ENCODE measurements at regions not wholly inside any gene's neighbourhood (a gene's known extent, or its start where the extent isn't known, plus 50 kb on each side); places are given as distances from the start of the nearest gene placed in this dataset.
"Not testable (repeated sequence)": the region's sequence is repeated elsewhere in the genome, so short reads cannot be mapped to it uniquely, and the experiment has no call there.

DNA sequence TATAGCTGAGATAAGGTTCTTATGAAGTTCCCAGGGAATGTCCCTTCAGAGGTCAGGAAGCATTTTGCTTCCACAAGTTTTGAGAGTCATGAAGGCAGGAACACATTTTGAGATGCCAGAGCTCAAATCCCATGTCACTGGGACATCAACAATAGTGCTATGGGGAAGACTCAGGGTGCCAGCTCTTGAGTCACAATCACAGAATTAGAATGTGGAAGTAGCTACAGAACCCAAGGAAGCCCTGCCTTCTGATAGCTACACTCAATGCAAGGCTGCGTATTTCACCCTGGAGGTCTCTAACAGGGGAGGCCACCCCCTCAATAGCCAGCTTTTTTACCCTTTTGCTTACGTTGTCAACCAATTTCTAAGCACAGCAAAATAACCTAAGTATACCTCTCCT lies 141.3 kb downstream of the FAM72B start:
- TF ChIP-seq POLR2A (IDR thresholded peaks at IDR 0.05): not testable (repeated sequence)
- TF ChIP-seq, protein P1, sequence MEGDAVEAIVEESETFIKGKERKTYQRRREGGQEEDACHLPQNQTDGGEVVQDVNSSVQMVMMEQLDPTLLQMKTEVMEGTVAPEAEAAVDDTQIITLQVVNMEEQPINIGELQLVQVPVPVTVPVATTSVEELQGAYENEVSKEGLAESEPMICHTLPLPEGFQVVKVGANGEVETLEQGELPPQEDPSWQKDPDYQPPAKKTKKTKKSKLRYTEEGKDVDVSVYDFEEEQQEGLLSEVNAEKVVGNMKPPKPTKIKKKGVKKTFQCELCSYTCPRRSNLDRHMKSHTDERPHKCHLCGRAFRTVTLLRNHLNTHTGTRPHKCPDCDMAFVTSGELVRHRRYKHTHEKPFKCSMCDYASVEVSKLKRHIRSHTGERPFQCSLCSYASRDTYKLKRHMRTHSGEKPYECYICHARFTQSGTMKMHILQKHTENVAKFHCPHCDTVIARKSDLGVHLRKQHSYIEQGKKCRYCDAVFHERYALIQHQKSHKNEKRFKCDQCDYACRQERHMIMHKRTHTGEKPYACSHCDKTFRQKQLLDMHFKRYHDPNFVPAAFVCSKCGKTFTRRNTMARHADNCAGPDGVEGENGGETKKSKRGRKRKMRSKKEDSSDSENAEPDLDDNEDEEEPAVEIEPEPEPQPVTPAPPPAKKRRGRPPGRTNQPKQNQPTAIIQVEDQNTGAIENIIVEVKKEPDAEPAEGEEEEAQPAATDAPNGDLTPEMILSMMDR (IDR thresholded peaks at IDR 0.05): not testable (repeated sequence)

Measured in prostate gland (tissue), 2 donors.